GM18861 (cell line): ENCODE measurements at regions not wholly inside any gene's neighbourhood (a gene's known extent, or its start where the extent isn't known, plus 50 kb on each side); places are given as distances from the start of the nearest gene placed in this dataset.
"Not testable (repeated sequence)": the region's sequence is repeated elsewhere in the genome, so short reads cannot be mapped to it uniquely, and the experiment has no call there.

Source experiments
- ATAC-seq: cut with Tn5 transposase; IDR thresholded peaks from one replicate; pipeline ENCODE4 v1.9.1; 2021; ENCODE audit not compliant: unreplicated experiment

DNA sequence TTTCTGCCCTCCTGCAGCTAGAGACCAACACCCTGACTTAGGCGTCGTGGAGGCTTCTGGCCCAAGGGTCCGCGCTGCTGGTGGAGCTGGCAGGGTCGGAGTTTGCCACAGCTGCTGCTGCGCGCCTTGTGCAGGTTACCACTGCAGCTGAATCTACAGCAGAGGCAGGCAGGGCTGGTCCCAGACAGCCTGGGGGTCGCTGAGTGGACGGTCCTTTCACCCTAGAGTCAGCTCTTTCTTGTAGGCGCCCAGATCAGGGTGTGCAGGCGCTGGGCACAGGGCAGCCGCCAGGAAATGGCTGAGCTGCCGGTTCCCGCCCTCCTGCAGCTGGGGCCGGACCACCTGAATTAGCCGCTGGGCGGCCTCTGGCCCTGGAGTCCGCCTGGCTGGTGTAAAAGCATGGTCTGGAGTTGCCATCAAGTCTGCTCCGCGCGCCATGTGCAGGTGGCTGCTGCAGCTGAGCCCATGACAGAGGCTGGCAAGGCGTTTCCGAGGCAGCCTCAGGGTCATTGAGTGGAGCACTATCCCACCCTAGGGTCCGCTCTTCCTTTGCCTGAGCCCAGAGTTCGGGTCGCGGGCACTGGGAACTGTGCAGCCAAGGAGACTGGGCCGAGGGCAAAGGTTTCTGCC is 144.3 kb downstream of the CCDC74A start:
- ATAC-seq: not testable (repeated sequence)

DNA sequence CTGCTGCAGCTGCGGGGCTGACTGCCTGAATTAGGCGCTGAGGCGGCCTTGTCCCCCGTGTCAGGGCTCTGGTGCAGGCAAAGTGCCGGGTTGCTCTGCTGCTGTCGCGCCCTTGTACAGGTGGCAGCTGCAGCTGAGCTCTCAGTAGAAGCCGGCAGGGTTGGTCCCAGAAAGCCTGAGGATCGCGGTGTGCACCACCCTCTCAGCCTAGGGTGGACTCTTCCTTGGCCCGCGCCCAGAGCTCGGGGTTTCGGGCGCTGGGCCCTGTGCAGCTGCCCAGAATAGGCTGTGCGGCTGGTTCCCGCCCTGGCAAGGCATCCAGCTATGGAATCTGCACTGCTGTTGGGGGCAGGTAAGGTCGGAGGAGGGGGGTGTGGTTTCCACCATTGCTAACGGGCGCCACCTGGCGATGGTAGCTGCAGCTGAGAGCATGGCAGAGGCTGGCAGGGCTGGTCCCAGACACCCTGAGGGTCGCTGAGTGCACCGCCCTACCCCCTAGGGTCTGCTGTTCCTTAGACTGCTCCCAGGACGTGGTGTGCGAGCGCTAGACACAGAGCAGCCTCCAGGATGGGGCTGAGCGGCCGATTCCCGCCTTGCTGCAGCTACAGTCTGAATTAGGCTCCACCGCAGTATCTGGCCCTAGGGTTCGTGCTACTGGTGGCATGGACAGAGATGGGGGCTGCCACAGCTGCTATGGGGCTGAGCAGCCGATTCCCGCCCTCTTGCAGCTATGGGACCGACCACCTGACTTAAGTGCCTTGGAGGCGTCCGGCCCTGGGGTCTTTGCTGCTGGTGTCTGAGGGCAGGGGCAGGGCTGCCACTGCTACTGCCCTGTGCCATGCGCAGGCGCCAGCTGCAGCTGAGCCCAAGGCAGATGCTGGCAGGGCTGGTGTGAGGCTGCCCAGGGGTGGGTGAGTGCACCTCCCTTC is 145.0 kb downstream of the CCDC74A start:
- peak; percentile 72 for ATAC-seq

DNA sequence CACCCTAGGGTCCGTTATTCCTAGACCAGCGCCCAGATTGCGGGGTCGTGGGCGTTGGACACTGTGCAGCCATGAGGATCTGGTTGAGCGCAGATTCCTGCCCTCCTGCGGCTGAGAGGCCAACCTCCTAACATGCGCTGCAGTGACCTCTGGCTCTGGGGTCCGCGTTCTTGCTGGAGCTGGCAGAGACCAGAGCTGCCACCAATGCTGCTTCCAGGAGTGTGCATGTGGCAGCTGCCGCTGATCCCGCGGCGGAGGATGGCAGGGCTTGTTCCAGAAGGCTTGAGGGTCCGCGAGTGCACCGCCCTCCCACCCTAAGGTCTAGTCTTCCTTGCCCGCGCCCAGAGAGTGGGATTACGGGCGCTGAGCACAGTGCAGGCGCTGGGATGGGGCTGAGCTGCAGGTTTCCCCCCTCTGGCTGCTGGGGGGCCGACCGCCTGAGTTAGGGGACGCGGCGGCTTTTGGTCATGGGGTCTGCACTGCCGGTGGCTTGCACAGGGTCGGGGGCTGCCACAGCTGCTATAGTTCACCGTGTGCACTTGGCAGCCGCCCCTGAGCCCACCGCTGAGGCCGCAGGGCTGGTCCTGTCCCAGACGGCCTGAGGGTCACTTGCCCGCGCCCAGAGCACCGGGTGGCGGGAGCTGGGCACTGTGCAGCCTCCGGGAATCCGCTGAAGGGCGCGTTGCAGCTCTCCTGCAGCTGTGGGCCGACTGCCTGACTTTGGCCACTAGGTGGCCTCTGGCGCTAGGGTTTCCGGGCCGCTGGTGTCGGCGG is 145.9 kb downstream of the CCDC74A start:
- ATAC-seq: peak; percentile 92

DNA sequence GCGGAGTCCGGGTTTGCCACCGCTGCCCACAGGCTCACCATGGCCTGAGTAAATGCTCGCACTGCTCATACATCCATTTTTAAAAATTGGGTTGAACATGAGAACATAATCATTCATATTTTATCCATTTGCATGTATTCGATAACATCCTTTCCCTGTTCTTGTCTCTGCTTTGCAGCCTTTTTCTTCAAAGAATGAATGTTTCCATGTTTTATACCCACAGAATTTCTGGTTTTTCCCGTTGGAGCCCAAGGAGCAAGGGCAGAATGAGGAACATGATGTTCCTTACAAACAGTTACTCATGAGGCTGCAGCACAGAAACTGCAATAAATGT is 146.5 kb downstream of the CCDC74A start:
- ATAC-seq: no peak

DNA sequence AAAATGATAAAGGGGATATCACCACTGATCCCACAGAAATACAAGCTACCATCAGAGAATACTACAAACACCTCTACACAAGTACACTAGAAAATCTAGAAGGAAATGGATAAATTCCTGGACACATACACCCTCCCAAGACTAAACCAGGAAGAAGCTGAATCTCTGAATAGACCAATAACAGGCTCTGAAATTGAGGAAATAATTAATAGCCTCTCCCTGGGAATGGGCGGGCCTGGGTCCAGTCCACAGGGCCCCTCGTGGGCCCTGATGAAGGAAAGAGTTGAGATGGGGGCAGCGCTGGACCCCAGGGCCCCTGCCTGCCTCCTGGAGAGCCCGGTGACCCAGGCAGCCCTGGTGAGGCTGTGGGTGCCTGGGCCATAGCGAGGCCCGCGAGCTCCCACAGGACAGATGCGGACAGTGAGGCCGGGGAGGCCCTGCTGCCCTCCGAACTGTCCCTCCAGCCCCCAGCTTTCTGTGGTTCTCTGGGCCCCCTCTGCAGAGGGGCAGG is 154.0 kb downstream of the CCDC74A start:
- ATAC-seq: peak; percentile 15

DNA sequence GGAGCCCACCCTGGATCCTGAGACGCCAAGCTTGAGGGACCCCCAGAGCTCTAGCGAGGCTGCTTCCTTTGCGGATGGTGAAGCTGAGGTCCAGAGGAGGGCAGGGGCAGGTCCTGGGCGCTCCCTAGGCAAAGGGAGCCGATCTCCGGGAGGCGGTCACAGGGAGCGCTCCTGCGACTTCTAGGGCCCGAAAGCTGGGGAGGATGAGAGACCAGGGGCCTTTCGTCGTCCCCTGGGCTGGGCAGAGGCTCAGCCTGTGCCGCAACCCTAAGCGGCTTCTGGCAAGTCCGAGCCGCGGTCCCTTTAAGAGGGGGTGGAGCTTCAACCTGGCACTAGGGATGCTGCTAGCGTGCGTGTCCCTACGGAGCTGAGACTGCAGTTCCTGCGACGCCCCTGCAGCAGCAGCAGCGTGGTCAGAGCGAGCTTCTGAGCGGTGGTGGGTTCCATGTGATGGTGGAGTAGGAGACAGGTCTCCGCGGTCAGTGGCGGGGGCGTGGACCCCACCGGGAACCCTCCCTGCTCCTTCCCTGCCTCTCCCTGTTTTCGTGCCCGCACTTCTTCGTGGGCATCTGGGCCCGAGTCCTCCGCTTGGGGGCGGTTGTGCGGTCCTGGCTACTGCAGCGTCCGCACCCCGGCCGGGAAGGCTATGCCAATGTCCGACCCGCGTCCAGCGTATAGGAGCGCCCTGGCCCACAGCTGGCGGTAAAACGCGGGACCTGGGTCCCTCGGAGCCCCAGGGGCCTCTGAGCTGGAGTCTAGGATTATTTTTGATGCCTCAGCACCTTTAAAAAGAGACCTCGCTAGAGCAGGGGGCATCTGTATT is 154.6 kb downstream of the CCDC74A start:
- ATAC-seq: peak; percentile 98

DNA sequence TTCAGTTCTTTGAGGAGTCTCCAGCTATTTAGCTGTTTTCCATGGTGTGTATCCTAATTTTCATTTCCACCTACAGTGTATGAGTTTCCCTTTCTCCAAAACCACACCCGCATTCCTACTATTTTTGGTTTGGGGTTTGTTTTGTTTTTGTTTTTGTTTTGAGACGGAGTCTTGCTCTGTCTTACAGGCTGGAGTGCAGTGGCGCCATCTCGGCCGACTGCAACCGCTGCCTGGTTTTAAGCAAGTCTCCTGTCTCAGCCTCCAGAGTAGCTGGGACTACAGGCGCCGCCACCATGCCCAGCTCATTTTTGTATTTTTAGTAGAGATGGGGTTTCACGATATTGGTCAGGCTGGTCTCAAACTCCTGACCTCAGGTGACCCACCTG is 155.2 kb downstream of the CCDC74A start:
- peak; percentile 37 for ATAC-seq

DNA sequence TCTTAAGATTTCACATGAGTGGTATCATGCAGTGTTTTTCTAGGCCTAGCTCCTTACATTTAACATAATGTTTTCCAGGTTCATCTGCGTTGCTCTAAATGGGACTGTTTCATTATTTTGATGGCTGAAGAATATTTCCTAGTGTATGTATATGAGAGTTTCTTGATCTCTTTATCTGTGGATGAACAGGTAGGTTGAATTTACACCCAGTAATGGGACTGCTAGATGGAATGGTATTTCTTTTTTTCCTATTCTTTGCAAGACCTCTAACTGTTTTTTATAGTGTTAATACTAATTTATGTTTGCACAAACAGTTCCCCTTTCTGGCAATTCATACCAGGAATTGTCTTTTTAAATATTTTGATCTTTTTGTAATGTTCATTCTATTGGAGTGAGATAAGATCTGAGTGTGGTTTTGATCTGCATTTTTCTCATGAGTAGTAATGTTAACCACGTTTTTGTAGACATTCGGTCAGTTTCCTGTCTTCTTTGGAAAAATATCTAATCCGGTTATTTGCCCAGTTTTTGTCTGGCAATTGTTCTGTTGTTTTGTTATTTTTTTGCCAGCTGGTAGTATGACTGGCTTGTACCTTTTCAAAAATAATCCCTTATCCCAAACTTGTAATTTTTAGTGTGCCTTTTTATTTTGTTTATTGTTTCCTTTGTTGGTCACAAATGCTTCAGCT is 157.1 kb downstream of the CCDC74A start:
- not testable (repeated sequence) for ATAC-seq

DNA sequence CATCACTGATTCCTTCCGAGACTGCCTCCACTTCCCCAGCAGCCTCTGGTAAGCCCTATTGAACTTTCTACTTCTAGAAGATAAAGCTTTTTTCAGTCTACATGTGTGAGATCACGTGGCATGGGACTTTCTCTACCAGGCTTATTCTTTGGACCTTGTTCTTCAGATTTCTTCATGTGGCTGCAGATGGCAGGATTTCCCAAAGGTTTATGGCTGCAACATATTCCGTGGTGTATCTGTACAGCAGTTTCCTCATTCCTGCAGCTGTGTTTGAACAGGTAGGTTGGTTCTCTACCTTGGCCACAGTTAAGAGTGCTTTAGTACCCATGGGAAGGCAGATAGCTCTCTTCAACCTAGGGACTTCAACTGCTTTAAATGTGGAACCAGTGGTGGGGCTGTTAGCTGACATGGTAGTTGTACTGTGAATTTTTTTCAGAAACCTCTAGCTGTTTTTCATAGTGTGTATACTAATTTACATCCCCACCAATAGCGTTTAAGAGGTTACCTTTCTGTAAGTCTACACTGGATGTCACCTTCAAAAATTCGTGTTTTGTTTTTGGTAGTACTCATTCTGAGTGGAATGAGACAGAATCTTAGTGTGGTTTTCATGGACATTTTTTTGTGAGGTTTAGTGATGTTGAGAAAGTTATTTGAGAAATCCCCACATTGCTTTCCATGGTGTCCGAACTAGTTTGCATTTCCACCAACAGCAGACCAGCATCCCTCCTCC is 158.6 kb downstream of the CCDC74A start:
- ATAC-seq: not testable (repeated sequence)

DNA sequence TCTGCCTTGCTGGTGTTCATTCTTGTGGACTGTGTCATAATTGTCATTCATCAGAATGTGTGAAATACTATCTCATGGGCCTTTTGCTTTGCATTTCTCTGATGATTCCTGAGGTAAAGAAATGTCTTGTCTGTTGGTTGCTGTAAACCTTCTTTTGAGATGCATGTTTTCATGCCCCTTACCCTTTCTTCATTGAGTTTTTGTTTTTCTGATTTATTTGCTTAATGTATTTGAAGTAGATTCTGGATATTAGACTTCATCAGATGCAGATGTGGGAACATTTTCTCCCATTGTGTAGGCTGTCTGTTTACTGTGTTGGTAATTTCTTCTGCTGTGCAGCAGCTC is 159.2 kb downstream of the CCDC74A start:
- not testable (repeated sequence) for ATAC-seq

DNA sequence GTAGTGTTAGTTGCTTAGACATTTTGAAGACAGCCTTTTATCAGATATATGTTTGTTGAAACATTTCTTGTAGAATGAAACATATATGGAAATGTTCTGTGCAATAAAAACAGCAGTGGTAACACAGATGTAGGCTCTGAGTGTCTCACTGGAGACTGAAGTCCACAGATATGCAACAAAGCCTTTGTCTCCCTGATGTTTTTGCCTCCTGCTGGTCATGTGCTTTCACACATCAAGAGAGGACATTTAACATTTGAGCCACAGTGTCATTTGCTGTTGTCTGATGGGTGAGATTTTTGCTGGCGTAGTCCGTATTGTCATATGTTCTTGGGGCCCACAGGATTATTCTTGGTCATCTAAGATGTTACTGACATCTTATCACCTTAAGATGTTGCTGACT is 161.4 kb downstream of the CCDC74A start:
- ATAC-seq: not testable (repeated sequence)

DNA sequence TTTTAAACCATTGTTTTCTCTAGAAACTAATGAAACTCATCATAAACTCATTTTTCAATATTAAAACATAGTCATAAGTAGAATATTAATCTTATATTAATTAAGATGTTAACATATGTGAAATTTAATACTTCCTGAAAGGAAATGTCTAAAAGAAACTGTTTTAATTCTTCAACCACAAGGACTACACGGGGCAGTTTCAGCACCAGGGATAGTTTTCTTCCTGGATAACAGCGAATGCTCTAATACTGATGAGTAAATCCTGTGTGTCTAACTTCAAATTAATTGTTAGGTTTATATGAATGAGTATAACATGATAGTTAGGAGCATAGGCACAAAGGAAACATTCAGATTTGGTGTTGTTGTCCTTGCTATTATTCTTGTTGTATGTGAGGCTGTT is 183.6 kb downstream of the CCDC74A start:
- ATAC-seq: not testable (repeated sequence)

DNA sequence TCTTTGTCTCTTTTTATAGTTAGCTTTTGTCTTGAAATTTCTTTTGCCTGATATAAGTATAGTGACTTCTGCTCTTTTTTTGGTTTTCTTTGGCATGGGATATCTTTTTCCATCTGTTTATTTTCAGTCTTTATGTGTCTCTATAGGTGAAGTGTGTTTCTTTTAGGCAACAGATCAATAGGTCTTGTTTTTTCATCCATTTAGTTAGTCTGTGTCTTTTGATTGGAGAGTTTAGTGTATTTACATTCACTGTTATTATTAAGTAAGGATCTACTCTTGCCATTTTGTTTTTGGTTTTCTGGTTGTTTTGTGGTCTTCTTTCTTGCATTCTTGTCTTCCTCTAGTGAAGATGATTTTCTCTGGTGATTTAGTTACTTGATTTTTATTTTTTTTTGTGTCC is 190.2 kb downstream of the CCDC74A start:
- not testable (repeated sequence) for ATAC-seq

DNA sequence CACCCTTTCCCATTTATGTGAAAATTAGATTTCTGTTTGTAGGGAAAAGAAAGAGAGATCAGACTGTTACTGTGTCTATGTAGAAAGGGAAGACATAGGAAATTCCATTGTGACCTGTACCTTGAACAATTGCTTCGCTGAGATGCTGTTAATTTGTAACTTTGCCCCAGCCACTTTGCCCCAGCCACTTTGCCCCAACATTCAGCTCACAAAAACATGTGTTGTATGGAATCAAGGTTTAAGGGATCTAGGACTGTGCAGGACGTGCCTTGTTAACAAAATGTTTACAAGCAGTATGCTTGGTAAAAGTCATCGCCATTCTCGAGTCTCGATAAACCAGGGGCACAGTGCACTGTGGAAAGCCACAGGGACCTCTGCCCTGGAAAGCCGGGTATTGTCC is 193.5 kb downstream of the CCDC74A start:
- not testable (repeated sequence) for ATAC-seq

DNA sequence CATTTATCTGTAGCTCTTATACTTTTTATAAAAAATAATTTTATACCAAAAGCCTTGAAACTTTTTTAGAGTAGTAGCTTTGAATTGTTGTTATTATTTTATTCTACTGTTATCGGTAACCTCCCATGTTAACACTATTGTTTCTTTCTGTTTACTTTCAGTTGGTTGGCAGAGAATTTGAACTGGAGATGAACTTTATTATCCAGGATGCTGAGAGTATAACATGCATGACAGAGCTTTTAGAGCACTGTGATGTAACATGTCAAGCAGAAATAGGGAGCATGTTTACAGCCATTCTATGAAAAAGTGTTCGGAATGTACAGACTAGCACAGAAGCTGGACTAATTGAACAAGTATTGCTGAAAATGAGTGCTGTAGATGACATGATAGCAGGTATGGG is 194.6 kb downstream of the CCDC74A start:
- ATAC-seq: not testable (repeated sequence)

DNA sequence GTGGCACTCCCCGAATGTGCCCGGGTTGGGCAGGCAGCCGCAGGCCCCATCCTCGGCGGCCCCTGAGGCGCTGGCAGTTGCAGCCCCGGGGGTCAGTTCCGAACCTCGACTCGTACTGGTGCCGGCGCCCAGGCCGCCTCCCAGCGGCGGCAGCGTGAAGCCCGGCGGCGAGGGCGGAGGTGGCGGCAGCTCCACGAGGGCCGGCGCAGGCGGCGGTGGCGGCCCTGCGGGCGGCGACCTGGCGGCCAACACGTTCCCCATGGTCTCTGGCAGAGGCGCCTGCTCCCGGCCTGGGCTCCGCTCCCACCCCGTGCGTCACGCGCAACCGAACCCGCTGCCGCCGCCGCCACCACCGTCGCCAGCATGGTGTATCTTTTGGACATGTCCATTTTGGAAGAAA is 196.3 kb downstream of the CCDC74A start:
- ATAC-seq: no peak

DNA sequence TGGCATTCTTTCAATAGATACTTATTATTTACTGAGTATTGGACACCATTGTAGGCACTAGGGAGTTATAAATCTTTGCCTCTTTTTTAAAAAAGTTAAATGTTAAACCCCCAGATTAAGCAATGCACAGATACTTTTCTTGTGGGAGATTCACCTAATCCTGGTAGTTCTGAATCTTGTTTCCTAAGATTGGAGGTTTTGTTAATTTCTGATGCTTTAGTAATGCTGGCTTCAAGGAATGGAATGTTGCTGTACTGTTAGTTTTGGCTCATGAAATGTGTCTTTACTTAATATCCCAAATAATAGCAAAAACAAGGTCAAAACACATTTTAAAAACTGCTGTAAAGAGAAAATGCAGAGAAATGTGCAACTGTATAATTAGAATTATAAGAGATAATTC is 200.8 kb downstream of the CCDC74A start:
- ATAC-seq: not testable (repeated sequence)

DNA sequence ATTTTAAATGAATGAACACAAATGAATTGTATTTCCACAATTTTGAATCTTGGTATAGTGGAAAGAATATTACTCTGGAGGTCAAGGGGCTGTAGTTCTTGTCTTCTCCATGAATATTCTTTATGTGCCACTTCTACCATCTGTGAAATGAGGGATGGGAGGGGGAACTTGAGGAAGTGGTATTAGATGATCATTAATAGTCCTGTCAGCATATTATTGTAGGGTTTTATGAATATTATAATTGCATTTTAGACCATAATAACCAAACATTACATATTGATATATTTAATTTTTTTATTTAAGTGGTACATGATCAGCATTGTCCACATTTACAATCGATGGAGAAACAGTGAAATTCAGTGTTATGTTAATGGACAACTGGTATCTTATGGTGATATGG is 205.8 kb downstream of the CCDC74A start:
- ATAC-seq: not testable (repeated sequence)

DNA sequence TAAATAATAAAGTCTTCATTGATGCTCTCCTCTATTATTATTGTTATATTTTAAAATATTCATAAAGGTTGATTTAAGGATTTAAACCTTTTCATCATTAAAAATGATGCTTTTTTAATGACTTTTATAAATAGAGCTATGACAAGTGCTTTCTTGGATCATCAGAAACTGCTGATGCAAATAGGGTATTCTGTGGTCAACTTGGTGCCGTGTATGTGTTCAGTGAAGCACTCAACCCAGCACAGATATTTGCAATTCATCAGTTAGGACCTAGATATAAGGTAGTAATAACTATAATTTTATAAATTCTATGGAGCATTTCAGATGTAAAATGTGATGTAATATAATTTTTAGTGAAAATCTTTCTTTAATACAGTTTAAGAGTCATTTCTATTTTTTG is 208.7 kb downstream of the CCDC74A start:
- not testable (repeated sequence) for ATAC-seq
